Nephron (organoid): ENCODE measurements at regions not wholly inside any gene's neighbourhood (a gene's known extent, or its start where the extent isn't known, plus 50 kb on each side); places are given as distances from the start of the nearest gene placed in this dataset.

ENCODE experiments used
- H3K27ac Mint-ChIP-seq, 3 experiments: 2 replicates each; pipeline ENCODE4 v1.8.0; 2020; ENCODE audit warnings: mixed read lengths in 3 of 3, mild to moderate bottlenecking in 2 of 3, moderate library complexity in 1 of 3
- H3K27me3 Mint-ChIP-seq: 2 replicates; pipeline ENCODE4 v1.8.0; 2021; ENCODE audit warnings: low read depth, mild to moderate bottlenecking, moderate library complexity, mixed read lengths
- H3K36me3 Mint-ChIP-seq: 2 replicates; pipeline ENCODE4 v1.8.0; 2020; ENCODE audit warnings: low read depth, mixed read lengths
- H3K4me1 Mint-ChIP-seq: 2 replicates; pipeline ENCODE4 v1.8.0; 2020; ENCODE audit warnings: mixed read lengths
- H3K4me3 Mint-ChIP-seq, 3 experiments: 2 replicates each; pipeline ENCODE4 v1.8.0; 2020; ENCODE audit warnings: mild to moderate bottlenecking in 3 of 3, mixed read lengths in 3 of 3, moderate library complexity in 2 of 3
- H3K9me3 Mint-ChIP-seq: 2 replicates; pipeline ENCODE4 v1.8.0; 2020; ENCODE audit warnings: mixed read lengths
- TF ChIP-seq, protein P1 (sequence below), 3 experiments: fragments of 200-600 bp; sonication (generic); IDR thresholded peaks; one replicate each; pipeline ENCODE4 v1.5.0; 2021; ENCODE audit warnings: antibody characterized with exemption in 3 of 3; ENCODE audit not compliant: unreplicated experiment in 3 of 3

DNA sequence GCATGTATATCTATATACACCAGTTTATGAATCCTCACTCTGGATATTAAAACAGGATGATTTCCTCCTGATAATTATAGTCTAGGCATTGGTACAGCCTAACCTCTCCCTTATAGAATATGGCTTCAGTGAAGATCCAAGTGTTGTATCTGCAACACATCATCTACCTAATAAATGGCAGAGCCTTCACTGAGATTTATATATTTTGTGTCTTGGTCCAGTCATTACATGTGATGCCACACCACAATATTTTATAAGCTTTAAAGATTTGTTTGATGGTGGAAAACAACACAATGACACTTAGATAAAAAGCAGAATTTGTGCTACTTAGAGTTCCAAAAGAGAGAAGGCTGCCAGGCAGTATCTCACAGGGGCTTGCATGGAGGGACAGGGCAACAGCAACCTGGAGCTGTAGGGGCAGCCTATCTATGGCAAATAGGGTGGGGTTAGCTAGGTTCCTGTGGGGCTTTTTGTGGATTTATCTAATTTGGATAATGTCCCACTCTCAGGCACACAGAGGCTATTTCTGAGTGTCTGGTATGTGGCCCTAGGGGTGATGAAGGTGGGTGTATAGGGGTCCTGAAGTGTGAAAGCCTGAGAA is 1736.7 kb upstream of the PRR20A start:
- Mint-ChIP-seq H3K9me3 (no peaks in the 10 kb centered on the region), H3K4me1 (no peaks in the 10 kb centered on the region), H3K36me3 (no peaks in the 10 kb centered on the region), H3K4me3 (no peak overlapping the region), H3K27ac (no peak overlapping the region), H3K27me3 (no peaks in the 10 kb centered on the region)
- TF ChIP-seq, protein P1, sequence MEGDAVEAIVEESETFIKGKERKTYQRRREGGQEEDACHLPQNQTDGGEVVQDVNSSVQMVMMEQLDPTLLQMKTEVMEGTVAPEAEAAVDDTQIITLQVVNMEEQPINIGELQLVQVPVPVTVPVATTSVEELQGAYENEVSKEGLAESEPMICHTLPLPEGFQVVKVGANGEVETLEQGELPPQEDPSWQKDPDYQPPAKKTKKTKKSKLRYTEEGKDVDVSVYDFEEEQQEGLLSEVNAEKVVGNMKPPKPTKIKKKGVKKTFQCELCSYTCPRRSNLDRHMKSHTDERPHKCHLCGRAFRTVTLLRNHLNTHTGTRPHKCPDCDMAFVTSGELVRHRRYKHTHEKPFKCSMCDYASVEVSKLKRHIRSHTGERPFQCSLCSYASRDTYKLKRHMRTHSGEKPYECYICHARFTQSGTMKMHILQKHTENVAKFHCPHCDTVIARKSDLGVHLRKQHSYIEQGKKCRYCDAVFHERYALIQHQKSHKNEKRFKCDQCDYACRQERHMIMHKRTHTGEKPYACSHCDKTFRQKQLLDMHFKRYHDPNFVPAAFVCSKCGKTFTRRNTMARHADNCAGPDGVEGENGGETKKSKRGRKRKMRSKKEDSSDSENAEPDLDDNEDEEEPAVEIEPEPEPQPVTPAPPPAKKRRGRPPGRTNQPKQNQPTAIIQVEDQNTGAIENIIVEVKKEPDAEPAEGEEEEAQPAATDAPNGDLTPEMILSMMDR (IDR thresholded peaks at IDR 0.05; ENCODE audit: unreplicated experiment in 3 of 3) = no peak

DNA sequence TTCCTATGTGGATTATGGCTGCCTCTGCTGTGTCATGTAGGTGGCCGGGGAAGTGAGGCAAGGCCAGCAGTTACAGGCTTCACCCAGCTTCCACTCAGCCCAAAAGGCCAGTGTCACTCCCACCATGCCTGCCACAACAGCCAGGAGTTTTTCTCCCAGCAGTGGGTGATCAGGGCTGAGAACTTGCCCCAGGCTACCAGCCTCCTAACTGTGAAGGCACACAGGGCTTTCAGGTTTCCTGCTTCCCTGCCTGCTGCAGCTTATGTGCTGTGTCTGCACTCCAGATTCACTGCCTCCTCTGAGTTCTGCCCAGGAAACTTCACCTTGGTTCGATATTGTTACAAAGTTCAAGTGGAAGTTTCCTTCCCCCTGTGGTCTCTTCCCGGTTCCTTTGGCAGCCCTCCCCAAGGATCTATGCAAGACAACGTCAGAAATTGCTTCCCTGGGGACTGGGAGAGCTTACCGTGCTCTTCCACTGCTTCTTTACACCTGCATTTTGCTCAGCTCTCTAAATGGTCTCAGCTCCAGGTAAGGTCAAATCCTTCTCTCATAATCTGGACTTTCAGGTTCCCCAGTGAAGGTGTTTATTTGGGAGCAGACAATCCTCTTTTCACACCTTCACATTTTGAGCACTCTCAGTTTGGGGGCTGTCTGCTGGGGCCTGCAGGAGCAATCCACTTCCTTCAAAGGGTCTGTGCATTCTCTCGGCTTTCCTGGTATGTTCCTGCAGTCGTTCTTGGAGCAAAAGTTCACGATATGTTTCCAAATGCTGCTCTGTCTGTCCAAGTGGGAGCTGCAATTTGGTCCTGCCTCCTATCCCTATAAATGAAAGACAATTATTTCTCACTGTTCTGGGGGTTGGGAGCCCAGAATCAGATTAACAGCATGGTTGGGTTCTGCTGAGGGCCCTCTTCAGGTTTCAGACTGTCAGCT is 1730.1 kb upstream of the PRR20A start:
- Mint-ChIP-seq H3K9me3 (no peaks in the 10 kb centered on the region), H3K4me1 (no peaks in the 10 kb centered on the region), H3K27ac (no peak overlapping the region), H3K4me3 (no peak overlapping the region), H3K27me3 (no peaks in the 10 kb centered on the region), H3K36me3 (no peaks in the 10 kb centered on the region)
- TF ChIP-seq, protein P1 (IDR thresholded peaks at IDR 0.05; ENCODE audit: unreplicated experiment in 3 of 3) = no peak

DNA sequence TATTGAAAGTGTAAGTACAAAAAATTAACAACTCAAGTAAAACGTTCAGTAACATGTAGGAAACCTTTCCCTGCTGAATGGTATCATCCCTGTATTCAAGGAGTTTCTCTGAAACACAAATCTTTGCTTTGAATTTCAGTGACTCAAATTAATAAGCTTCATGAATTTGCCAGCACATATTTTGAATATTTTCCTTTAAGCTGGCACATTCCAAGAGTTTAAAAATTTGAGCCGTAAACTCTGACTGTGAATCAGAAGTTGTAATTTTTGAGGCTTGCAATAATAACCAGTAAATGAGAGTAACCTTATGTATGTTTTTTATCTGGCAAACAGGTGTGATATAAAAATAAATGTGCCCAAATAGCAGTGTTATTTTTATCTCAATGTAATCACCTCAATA is 1722.6 kb upstream of the PRR20A start:
- TF ChIP-seq, protein P1 (IDR thresholded peaks at IDR 0.05; ENCODE audit: unreplicated experiment in 3 of 3) = no peak
- Mint-ChIP-seq H3K27me3 (no peaks in the 10 kb centered on the region), H3K4me1 (no peaks in the 10 kb centered on the region), H3K36me3 (no peaks in the 10 kb centered on the region), H3K27ac (no peak overlapping the region), H3K4me3 (no peak overlapping the region), H3K9me3 (no peaks in the 10 kb centered on the region)

DNA sequence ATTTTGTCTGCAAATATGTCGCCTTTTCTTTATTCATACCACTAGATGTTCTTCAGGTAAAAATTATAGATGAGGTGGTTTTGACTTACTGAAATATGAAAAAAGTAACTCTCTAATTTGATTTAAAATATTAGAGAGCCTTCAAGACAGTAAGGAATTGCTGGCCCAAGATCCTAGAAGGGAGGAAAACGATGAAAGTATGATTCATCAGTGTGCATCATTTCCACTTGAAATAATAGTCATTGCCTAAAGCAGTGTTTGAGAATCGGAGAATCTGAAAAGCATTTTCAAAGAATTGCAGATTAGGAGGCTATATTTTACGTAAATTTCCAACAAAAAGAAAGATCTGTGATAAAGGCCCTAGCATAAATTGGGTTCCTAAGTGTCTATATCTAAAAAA is 1707.9 kb upstream of the PRR20A start:
- Mint-ChIP-seq H3K4me1 (no peaks in the 10 kb centered on the region), H3K27me3 (no peaks in the 10 kb centered on the region), H3K27ac (no peak overlapping the region), H3K9me3 (no peaks in the 10 kb centered on the region), H3K36me3 (no peaks in the 10 kb centered on the region), H3K4me3 (no peak overlapping the region)
- TF ChIP-seq, protein P1 (IDR thresholded peaks at IDR 0.05; ENCODE audit: unreplicated experiment in 3 of 3) = no peak

DNA sequence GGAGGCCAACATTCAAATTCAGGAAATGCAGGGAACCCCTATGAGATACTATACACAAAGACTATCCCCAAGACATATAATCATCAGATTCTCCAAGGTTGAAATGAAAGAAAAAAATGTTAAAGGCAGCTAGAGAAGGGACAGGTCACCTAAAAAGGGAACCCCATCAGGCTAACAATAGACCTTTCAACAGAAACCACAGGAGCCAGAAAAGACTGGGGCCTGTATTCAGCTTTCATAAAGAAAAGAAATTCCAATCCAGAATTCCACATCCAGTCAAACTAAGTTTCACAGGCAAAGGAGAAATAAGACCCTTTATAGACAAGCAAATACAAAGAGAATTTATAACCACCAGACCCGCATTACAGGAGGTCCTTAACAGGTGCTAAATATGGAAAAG is 1703.6 kb upstream of the PRR20A start:
- Mint-ChIP-seq H3K27ac (no peak overlapping the region), H3K27me3 (no peaks in the 10 kb centered on the region), H3K4me3 (no peak overlapping the region), H3K4me1 (no peaks in the 10 kb centered on the region), H3K36me3 (no peaks in the 10 kb centered on the region), H3K9me3 (no peaks in the 10 kb centered on the region)
- TF ChIP-seq, protein P1 (IDR thresholded peaks at IDR 0.05; ENCODE audit: unreplicated experiment in 3 of 3) = no peak
